ENCODE measurements at regions not wholly inside any gene's neighbourhood (a gene's known extent, or its start where the extent isn't known, plus 50 kb on each side); places are given as distances from the start of the nearest gene placed in this dataset.

DNA sequence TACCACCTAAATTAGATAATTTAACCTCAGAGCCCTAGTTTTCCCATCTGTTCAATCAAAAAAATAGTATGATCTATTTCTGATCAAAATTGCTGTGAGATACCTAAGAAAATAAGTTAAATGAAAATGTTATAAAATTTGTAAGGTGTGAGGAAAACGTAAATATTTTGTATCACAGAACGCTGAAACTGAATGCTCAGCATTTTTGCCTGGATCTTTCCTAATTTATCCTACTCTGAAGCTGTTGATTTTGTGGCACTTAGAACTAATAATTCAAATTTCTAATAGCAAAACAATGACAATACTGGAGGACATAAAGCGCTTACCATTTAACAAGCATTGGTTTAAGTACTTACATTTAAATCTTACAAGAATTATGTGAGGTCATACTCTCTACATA is 674.2 kb downstream of the FAM181B start:
- TF ChIP-seq, protein P1, sequence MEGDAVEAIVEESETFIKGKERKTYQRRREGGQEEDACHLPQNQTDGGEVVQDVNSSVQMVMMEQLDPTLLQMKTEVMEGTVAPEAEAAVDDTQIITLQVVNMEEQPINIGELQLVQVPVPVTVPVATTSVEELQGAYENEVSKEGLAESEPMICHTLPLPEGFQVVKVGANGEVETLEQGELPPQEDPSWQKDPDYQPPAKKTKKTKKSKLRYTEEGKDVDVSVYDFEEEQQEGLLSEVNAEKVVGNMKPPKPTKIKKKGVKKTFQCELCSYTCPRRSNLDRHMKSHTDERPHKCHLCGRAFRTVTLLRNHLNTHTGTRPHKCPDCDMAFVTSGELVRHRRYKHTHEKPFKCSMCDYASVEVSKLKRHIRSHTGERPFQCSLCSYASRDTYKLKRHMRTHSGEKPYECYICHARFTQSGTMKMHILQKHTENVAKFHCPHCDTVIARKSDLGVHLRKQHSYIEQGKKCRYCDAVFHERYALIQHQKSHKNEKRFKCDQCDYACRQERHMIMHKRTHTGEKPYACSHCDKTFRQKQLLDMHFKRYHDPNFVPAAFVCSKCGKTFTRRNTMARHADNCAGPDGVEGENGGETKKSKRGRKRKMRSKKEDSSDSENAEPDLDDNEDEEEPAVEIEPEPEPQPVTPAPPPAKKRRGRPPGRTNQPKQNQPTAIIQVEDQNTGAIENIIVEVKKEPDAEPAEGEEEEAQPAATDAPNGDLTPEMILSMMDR (IDR thresholded peaks at IDR 0.05) = no peak
- TF ChIP-seq POLR2A (IDR thresholded peaks at IDR 0.05) = no peak
